ENCODE measurements at regions not wholly inside any gene's neighbourhood (a gene's known extent, or its start where the extent isn't known, plus 50 kb on each side); places are given as distances from the start of the nearest gene placed in this dataset.

- in situ Hi-C loops (cut with HindIII; ENCODE audit: low pct_unique_long_range_greater_than_20kb, low sequenced_read_pairs), result no loop called here
- no peak for ATAC-seq
Observed at GRCh38 chr7:15938115-15938514, 251.6 kb upstream of the MEOX2 start.

GRCh38 chr7:15937571-15937970, 251.1 kb upstream of the MEOX2 start:
- no peak for TF ChIP-seq SIN3A (IDR thresholded peaks at IDR 0.05; ENCODE audit: borderline replicate concordance, insufficient read depth, low read depth, low read length)
- no peak for TF ChIP-seq CTCF (IDR thresholded peaks at IDR 0.05)
- TF ChIP-seq TCF7L2 (IDR thresholded peaks at IDR 0.05; ENCODE audit: low read depth, low read length), result no peak
- POLR2A ChIA-PET, result no interaction called here
- no peak for ATAC-seq

More at GRCh38 chr7:15938115-15938514, 251.6 kb upstream of the MEOX2 start:
- ChIA-PET CTCF (no interaction called here), POLR2A (no interaction called here)
- H3K4me3 ChIP-seq (ENCODE audit: low read depth in 2 of 2, low read length in 2 of 2), result no peak overlapping the region
- no peak overlapping the region for H3K27ac ChIP-seq (ENCODE audit: low read length)
- no peaks in the 10 kb centered on the region for H3K27me3 ChIP-seq (ENCODE audit: control insufficient read depth, insufficient read depth, low read length)
- intact Hi-C loops (cut with micrococcal nuclease; ENCODE audit: unreplicated experiment), result no loop called here
- no peaks in the 10 kb centered on the region for H3K4me1 ChIP-seq (ENCODE audit: control insufficient read depth, insufficient read depth, low read length)
- TF ChIP-seq TCF7L2 (IDR thresholded peaks at IDR 0.05; ENCODE audit: low read depth, low read length), result no peak
- TF ChIP-seq SIN3A (IDR thresholded peaks at IDR 0.05; ENCODE audit: borderline replicate concordance, insufficient read depth, low read depth, low read length), result no peak
- no peak for TF ChIP-seq CTCF (IDR thresholded peaks at IDR 0.05)
- TF ChIP-seq POLR2AphosphoS5 (IDR thresholded peaks at IDR 0.05; ENCODE audit: low read depth, low read length), result no peak
- TF ChIP-seq REST (IDR thresholded peaks at IDR 0.05; ENCODE audit: insufficient read depth in 1 of 2, low read depth in 2 of 2, low read length in 1 of 2), result no peak
- no peak for DNase-seq (ENCODE audit: low read depth, low spot score)
- peaks cover 5% of the 10 kb centered on the region; the same call in 1 of the 2 replicates for H3K9me3 ChIP-seq (ENCODE audit: control insufficient read depth, insufficient read depth, low read depth, low read length)
- H3K36me3 ChIP-seq (ENCODE audit: control insufficient read depth, insufficient read depth, low read length), result no peaks in the 10 kb centered on the region
- BruUV-seq (replicated peaks), result no TSS peak

More at GRCh38 chr7:15937571-15937970, 251.1 kb upstream of the MEOX2 start:
- CTCF ChIA-PET, result no interaction called here
- Histone ChIP-seq H3K27me3 (ENCODE audit: control insufficient read depth, insufficient read depth, low read length) (no peaks in the 10 kb centered on the region), H3K36me3 (ENCODE audit: control insufficient read depth, insufficient read depth, low read length) (no peaks in the 10 kb centered on the region), H3K4me3 (ENCODE audit: low read depth in 2 of 2, low read length in 2 of 2) (no peak overlapping the region), H3K9me3 (ENCODE audit: control insufficient read depth, insufficient read depth, low read depth, low read length) (peaks cover 5% of the 10 kb centered on the region; the same call in 1 of the 2 replicates), H3K27ac (ENCODE audit: low read length) (no peak overlapping the region), H3K4me1 (ENCODE audit: control insufficient read depth, insufficient read depth, low read length) (no peaks in the 10 kb centered on the region)
- DNase-seq (ENCODE audit: low read depth, low spot score), result no peak
- no TSS peak for BruUV-seq (replicated peaks)
- in situ Hi-C loops (cut with HindIII; ENCODE audit: low pct_unique_long_range_greater_than_20kb, low sequenced_read_pairs), result no loop called here
- intact Hi-C loops (cut with micrococcal nuclease; ENCODE audit: unreplicated experiment), result no loop called here

All from Panc1 (cell line).